GM21825 (cell line): ENCODE measurements at regions not wholly inside any gene's neighbourhood (a gene's known extent, or its start where the extent isn't known, plus 50 kb on each side); places are given as distances from the start of the nearest gene placed in this dataset.

Experiments used
- ATAC-seq: cut with Tn5 transposase; IDR thresholded peaks from one replicate; pipeline ENCODE4 v1.9.1; 2021; ENCODE audit warnings: mild to moderate bottlenecking, moderate library complexity; ENCODE audit not compliant: unreplicated experiment

GRCh38 chr6:6376845-6377244 is 56.4 kb upstream of the F13A1 start:
- no peak for ATAC-seq

GRCh38 chr6:6377621-6378020 is 57.2 kb upstream of the F13A1 start:
- ATAC-seq = no peak

GRCh38 chr6:6379573-6379972 is 59.1 kb upstream of the F13A1 start:
- ATAC-seq = no peak

GRCh38 chr6:6384520-6384919 is 64.1 kb upstream of the F13A1 start:
- ATAC-seq = no peak

GRCh38 chr6:6386010-6386409 is 65.5 kb upstream of the F13A1 start:
- no peak for ATAC-seq

- ATAC-seq = peak; percentile 54
These were observed 70.6 kb upstream of the F13A1 start for GRCh38 chr6:6390849-6391602.

GRCh38 chr6:6392214-6393068 is 72.0 kb upstream of the F13A1 start:
- peak; percentile 71 for ATAC-seq

- ATAC-seq = peak; percentile 2
These were observed 72.6 kb upstream of the F13A1 start for GRCh38 chr6:6393069-6393529.

GRCh38 chr6:6395581-6396197 is 75.2 kb upstream of the F13A1 start:
- ATAC-seq = no peak

GRCh38 chr6:6397842-6398241 is 77.4 kb upstream of the F13A1 start:
- no peak for ATAC-seq

- no peak for ATAC-seq
These were observed 79.1 kb upstream of the F13A1 start for GRCh38 chr6:6399568-6399967.

- ATAC-seq = no peak
These were observed 80.9 kb upstream of the F13A1 start for GRCh38 chr6:6401401-6401800.

GRCh38 chr6:6402006-6402405 is 81.5 kb upstream of the F13A1 start:
- ATAC-seq = no peak

- no peak for ATAC-seq
These were observed 82.1 kb upstream of the F13A1 start for GRCh38 chr6:6402591-6402990.

GRCh38 chr6:6405031-6405430 is 84.6 kb upstream of the F13A1 start:
- ATAC-seq = no peak

GRCh38 chr6:6405997-6406714 is 85.7 kb upstream of the F13A1 start:
- ATAC-seq = no peak

GRCh38 chr6:6406715-6407070 is 86.2 kb upstream of the F13A1 start:
- ATAC-seq = no peak

GRCh38 chr6:6407071-6407741 is 86.7 kb upstream of the F13A1 start:
- ATAC-seq = peak; percentile 91

GRCh38 chr6:6409397-6410030 is 89.1 kb upstream of the F13A1 start:
- no peak for ATAC-seq

- ATAC-seq = no peak
These were observed 90.7 kb upstream of the F13A1 start for GRCh38 chr6:6411115-6411514.
